NCI-H146 (cell line): ENCODE measurements at regions not wholly inside any gene's neighbourhood (a gene's known extent, or its start where the extent isn't known, plus 50 kb on each side); places are given as distances from the start of the nearest gene placed in this dataset.

Source experiments
- DNase-seq: peaks from one replicate; lab custom pipeline; 2025; lab: John Stamatoyannopoulos, UW

- peak; percentile 93 for DNase-seq
Observed at GRCh38 chr5:31048282-31049270, 144.9 kb upstream of the CDH6 start.

GRCh38 chr5:31047621-31048020 is 145.9 kb upstream of the CDH6 start:
- DNase-seq = peak; percentile 26

DNA sequence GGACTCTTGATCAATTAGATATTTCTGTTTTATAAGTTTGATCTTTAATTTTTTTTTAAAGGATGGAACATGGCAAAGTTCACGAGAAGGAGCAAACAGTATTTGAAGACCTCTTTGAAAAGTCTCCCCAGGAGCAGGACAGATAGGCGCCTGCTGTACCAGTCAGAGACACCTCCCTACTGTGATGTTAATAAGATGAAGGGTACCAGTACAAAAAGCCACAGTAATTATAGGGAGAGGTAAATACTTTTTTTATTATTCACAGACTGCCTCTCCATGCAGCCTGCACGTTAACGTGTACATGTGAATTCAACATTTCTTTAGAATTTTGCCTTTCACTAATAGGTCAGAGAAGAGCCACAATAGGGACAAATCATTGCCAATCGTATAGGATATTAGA is 146.5 kb upstream of the CDH6 start:
- DNase-seq = peak; percentile 93

- no peak for DNase-seq
Observed at GRCh38 chr5:31036411-31036810, 157.1 kb upstream of the CDH6 start.

- DNase-seq = no peak
Observed at GRCh38 chr5:31033295-31033694, 160.2 kb upstream of the CDH6 start.

GRCh38 chr5:31029925-31030324 is 163.6 kb upstream of the CDH6 start:
- DNase-seq = no peak

DNA sequence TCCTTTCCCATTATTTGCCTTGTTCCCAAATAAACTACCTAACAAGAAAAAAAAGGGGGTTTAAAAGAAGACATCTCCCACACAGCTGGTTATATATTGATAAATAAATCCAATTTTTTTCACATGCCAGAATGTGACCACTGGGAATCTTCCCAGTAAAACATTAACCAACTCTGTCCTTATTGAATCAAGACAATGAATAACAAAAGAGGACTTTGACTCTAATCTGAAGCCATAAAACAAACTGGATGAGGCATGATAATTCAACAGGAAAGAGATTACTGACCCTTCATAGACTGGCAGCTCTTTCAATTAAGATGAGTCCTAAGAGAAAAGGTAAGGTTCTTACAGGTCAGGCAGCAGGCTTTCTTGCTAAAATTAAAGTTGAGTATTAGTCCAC is 165.8 kb upstream of the CDH6 start:
- no peak for DNase-seq

DNA sequence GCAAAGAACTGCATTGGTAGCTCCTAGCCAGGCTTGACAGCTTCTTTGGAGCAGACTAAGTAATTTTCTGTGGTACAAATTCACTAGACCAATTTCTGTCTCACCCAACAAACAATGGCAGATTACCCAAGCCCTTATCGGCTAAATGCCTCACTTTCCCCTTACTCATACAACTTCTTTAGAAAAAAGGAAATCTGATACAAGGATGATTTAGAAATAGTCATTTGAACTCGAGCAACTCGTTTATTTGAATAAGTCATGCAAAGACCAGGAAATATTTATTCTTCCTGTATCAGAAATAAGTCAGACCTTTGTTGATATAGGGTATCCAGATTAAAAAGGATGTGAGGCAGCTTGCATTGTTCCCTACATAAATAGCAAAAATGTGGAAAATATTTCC is 170.4 kb upstream of the CDH6 start:
- DNase-seq = no peak

GRCh38 chr5:31021181-31021624 is 172.3 kb upstream of the CDH6 start:
- DNase-seq = no peak

- DNase-seq = no peak
Observed at GRCh38 chr5:31008231-31008630, 185.3 kb upstream of the CDH6 start.

GRCh38 chr5:31007672-31008071 is 185.8 kb upstream of the CDH6 start:
- no peak for DNase-seq

- DNase-seq = no peak
Observed at GRCh38 chr5:31000287-31000686, 193.2 kb upstream of the CDH6 start.

GRCh38 chr5:30997681-30998080 is 195.8 kb upstream of the CDH6 start:
- no peak for DNase-seq

DNA sequence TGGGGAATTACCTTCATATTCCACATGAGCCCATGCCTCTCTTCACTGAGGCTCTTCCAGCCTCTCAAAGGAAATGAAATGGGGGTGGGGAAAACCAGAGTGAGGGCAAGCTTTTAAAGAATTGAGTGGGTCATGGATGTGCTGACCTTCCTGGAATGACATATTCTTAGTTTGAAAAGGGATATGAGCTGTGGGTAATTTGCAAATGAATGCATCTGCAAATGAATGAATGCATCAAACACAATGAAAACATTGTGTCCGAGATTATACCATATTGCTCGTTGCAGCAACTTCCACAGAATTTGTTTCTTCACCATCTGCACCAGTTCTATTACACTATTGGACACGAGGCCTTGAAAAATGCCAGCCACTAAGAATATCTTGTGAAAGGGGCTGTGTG is 198.6 kb upstream of the CDH6 start:
- DNase-seq = no peak

GRCh38 chr5:30994176-30994575 is 199.3 kb upstream of the CDH6 start:
- peak; percentile 1 for DNase-seq

DNA sequence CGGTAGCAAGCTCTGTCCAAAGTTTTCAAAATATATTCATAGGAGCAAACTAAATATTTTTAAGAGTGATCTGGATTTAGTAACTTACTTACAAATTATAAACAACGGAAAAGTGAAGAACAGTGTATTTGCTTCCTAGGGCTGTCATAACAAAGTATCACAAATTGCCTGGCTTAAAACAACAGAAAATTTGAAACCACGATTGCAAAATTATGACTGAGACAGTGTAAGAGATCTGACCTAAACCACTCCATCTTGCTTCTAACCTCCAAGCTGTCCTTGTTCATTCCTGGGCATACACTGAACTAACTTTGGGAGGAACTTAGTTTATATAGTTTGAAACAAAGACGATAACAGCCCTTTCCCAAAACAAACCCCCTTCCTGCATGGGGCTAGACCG is 202.0 kb upstream of the CDH6 start:
- DNase-seq = no peak

- no peak for DNase-seq
Observed at GRCh38 chr5:30981576-30981975, 211.9 kb upstream of the CDH6 start.

DNA sequence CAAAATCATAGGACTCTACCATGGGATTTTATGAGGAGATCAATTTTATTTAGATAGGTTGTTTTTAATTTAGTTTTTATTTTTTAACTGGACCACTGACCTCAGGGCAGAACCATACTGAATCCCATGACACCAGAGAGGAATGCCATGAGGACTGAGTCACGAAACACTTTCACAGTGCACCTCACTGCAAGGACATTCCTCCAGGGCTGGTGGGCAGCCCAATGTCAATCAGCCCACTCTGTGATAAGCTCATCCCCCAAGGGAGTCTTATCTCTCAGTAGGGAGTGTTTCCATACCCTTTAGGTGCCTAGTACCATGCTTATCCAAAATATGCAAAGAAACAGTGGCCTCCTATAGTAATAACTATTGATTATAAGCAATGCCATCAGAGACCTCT is 224.5 kb upstream of the CDH6 start:
- DNase-seq = no peak

GRCh38 chr5:30960036-30960435 is 233.4 kb upstream of the CDH6 start:
- no peak for DNase-seq

DNA sequence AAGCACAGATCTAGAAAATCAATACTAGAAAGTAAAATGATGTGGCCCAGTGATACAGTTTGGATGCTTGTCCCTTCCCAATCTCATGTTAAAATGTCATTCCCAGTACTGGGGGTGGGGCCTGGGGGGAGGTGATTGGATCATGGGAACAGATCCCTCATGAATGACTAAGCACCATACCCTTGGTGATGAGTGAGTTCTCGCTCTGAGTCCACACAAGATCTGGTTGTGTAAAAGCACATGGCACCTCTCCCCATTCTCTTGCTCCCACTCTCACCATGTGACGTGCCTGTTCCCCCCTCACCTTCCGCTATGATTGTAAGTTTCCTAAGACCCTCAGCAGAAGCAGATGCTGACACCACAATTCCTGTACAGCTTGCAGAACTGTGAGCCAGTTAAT is 234.2 kb upstream of the CDH6 start:
- DNase-seq = no peak

DNA sequence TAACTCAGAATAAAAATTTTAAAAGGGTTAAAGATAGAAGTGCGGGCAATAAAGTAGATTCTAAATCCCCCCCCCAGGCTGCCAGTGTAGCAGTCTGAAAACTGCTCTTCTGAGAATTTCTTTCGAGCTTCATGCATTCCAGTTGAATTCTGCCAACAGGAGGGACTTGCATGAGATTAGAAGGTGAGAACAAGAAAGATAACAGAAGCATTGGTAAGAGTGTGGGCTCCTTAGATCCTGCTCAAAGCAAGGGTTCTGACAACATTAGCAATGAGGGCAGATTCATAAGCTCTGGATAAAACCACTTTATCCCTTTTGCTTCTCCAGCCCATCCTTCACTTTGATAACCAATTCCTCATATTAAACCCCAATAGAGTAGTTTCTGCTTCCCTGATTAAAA is 235.9 kb upstream of the CDH6 start:
- no peak for DNase-seq

GRCh38 chr5:30956251-30956650 is 237.2 kb upstream of the CDH6 start:
- DNase-seq = no peak

DNA sequence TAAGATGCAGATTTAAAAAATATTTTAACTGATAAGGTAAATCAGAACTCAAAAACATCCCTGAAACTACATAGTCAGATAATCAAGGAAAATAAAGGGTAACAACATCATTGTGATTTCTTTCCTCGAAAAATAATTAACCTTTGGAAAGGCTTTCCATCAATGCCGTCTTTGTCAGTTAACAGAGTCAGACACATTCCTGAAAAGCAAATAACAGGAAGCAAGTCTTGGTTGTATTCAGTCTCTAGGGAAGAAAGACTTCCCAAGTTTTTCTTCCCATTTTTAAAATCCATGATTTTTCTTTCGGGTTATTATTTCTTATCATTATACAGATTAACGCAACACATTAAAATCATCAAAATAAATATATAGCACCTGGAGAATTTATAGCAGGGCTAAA is 256.4 kb upstream of the CDH6 start:
- no peak for DNase-seq

DNA sequence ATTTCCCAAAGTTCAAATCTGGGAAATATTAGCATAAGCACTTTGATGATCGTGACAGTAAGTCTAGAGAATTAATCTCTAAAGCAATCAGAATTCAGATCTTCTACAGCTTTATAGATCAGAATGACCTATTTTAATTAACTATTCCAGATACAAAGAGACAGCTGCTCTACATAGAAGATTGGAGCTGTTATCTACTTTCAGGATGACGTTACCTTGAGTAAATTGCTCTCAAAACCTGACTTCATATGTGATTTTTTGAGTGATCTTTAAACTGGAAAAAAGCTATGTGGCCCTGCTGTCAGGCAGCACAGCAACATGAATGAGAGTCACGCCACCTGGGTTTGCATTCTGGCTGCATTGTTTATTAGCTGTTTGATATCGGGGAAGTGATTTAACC is 259.9 kb upstream of the CDH6 start:
- DNase-seq = peak; percentile 48
